Karpas-422 (cell line): ENCODE measurements at regions not wholly inside any gene's neighbourhood (a gene's known extent, or its start where the extent isn't known, plus 50 kb on each side); places are given as distances from the start of the nearest gene placed in this dataset.
A peak's percentile ranks its signal among the peaks of the same experiment; 100 is the strongest.

Experiments
- DNase-seq: peaks from one replicate; pipeline ENCODE4 v3.0.0-alpha.2; 2015
- H2AFZ ChIP-seq: fragments of 200-600 bp; sonication (generic); 2 replicates; pipeline ENCODE4 v1.6.1; 2014; ENCODE audit warnings: antibody characterized with exemption, low read length, mixed read lengths
- H3K27ac ChIP-seq: fragments of 200-600 bp; sonication (generic); 2 replicates; pipeline ENCODE4 v1.5.1; 2014; ENCODE audit warnings: mild to moderate bottlenecking, low read length, moderate library complexity
- H3K27me3 ChIP-seq: fragments of 200-600 bp; sonication (generic); 2 replicates; pipeline ENCODE4 v1.6.1; 2014; ENCODE audit warnings: low read length, mixed read lengths
- H3K36me3 ChIP-seq: fragments of 200-600 bp; sonication (generic); 2 replicates; pipeline ENCODE4 v1.6.1; 2014; ENCODE audit warnings: low read length, mixed read lengths; ENCODE audit not compliant: insufficient read depth
- H3K4me1 ChIP-seq: fragments of 200-600 bp; sonication (generic); 2 replicates; pipeline ENCODE4 v1.6.1; 2014; ENCODE audit warnings: mild to moderate bottlenecking, low read length, mixed read lengths
- H3K4me2 ChIP-seq: fragments of 200-600 bp; sonication (generic); 2 replicates; pipeline ENCODE4 v1.6.1; 2014; ENCODE audit warnings: low read length, low read depth, mild to moderate bottlenecking; ENCODE audit not compliant: poor library complexity, severe bottlenecking
- H3K4me3 ChIP-seq: fragments of 200-600 bp; sonication (generic); 2 replicates; pipeline ENCODE4 v1.5.1; 2014; ENCODE audit warnings: mild to moderate bottlenecking, antibody characterized with exemption, low read length, mixed read lengths
- H3K79me2 ChIP-seq: fragments of 200-600 bp; sonication (generic); 2 replicates; pipeline ENCODE4 v1.6.1; 2014; ENCODE audit warnings: mild to moderate bottlenecking, low read length, mixed read lengths
- H3K9ac ChIP-seq: fragments of 200-600 bp; sonication (generic); 2 replicates; pipeline ENCODE4 v1.6.0; 2014; ENCODE audit warnings: low read length
- H3K9me2 ChIP-seq: fragments of 200-600 bp; sonication (generic), shearing (Covaris generic); replicated peaks from 2 replicates; pipeline ENCODE4 v1.6.0; 2014; ENCODE audit warnings: mild to moderate bottlenecking, low read length, moderate library complexity; ENCODE audit not compliant: insufficient read depth
- H3K9me3 ChIP-seq: fragments of 300-700, 200-600 bp; sonication (generic); 2 replicates; pipeline ENCODE4 v1.6.1; 2014; ENCODE audit warnings: low read length, mixed read lengths
- H4K20me1 ChIP-seq: fragments of 200-600 bp; sonication (generic); 2 replicates; pipeline ENCODE4 v1.6.1; 2014; ENCODE audit warnings: mild to moderate bottlenecking, antibody characterized with exemption, low read length, low read depth; ENCODE audit not compliant: insufficient read depth

GRCh38 chr9:23467276-23467675, 358.8 kb downstream of the ELAVL2 start:
- Histone ChIP-seq H3K4me3 (no peak overlapping the region), H3K27me3 (peaks cover 5% of the 10 kb centered on the region; the same call in 1 of the 2 replicates), H3K36me3 (no peaks in the 10 kb centered on the region), H3K27ac (no peak overlapping the region), H2AFZ (no peak overlapping the region), H3K4me2 (no peak overlapping the region), H3K9me3 (no peaks in the 10 kb centered on the region), H3K9ac (no peak overlapping the region), H3K4me1 (peaks cover 5% of the 10 kb centered on the region), H4K20me1 (no peaks in the 10 kb centered on the region), H3K79me2 (no peaks in the 10 kb centered on the region), H3K9me2 (no peaks in the 10 kb centered on the region)
- DNase-seq: no peak

- no peak for DNase-seq
- H3K9me2 ChIP-seq: no peaks in the 10 kb centered on the region
- H3K9ac ChIP-seq: no peak overlapping the region
- no peaks in the 10 kb centered on the region for H4K20me1 ChIP-seq
- H3K79me2 ChIP-seq: no peaks in the 10 kb centered on the region
- H3K27ac ChIP-seq: no peak overlapping the region
- H3K4me3 ChIP-seq: no peak overlapping the region
- no peak overlapping the region for H2AFZ ChIP-seq
- H3K4me2 ChIP-seq: no peak overlapping the region
- H3K4me1 ChIP-seq: no peaks in the 10 kb centered on the region
- H3K36me3 ChIP-seq: no peaks in the 10 kb centered on the region
- no peaks in the 10 kb centered on the region for H3K9me3 ChIP-seq
- H3K27me3 ChIP-seq: no peaks in the 10 kb centered on the region
Measured at GRCh38 chr9:23477908-23478307, 348.1 kb downstream of the ELAVL2 start.

GRCh38 chr9:23483566-23483965, 342.5 kb downstream of the ELAVL2 start:
- no peaks in the 10 kb centered on the region for H3K9me2 ChIP-seq
- H3K36me3 ChIP-seq: no peaks in the 10 kb centered on the region
- no peak overlapping the region for H3K4me2 ChIP-seq
- no peak overlapping the region for H3K4me3 ChIP-seq
- no peak for DNase-seq
- no peak overlapping the region for H3K9ac ChIP-seq
- H4K20me1 ChIP-seq: no peaks in the 10 kb centered on the region
- no peaks in the 10 kb centered on the region for H3K79me2 ChIP-seq
- H3K27ac ChIP-seq: no peak overlapping the region
- H3K9me3 ChIP-seq: no peaks in the 10 kb centered on the region
- no peak overlapping the region for H2AFZ ChIP-seq
- H3K27me3 ChIP-seq: no peaks in the 10 kb centered on the region
- H3K4me1 ChIP-seq: no peaks in the 10 kb centered on the region

GRCh38 chr9:23492126-23493002, 333.7 kb downstream of the ELAVL2 start:
- Histone ChIP-seq H4K20me1 (no peaks in the 10 kb centered on the region), H3K79me2 (no peaks in the 10 kb centered on the region), H3K4me3 (no peak overlapping the region), H3K27me3 (no peaks in the 10 kb centered on the region), H3K27ac (no peak overlapping the region), H3K4me2 (no peak overlapping the region), H3K9me3 (no peaks in the 10 kb centered on the region), H3K9me2 (no peaks in the 10 kb centered on the region), H3K9ac (no peak overlapping the region), H3K36me3 (no peaks in the 10 kb centered on the region), H2AFZ (no peak overlapping the region), H3K4me1 (peaks cover 9% of the 10 kb centered on the region)
- peak; percentile 84 for DNase-seq

- Histone ChIP-seq H3K9ac (no peak overlapping the region), H3K4me3 (no peak overlapping the region), H4K20me1 (no peaks in the 10 kb centered on the region), H3K4me2 (no peak overlapping the region), H3K4me1 (peaks cover 9% of the 10 kb centered on the region), H2AFZ (no peak overlapping the region), H3K27ac (no peak overlapping the region), H3K9me3 (no peaks in the 10 kb centered on the region), H3K79me2 (no peaks in the 10 kb centered on the region), H3K27me3 (no peaks in the 10 kb centered on the region), H3K9me2 (no peaks in the 10 kb centered on the region), H3K36me3 (no peaks in the 10 kb centered on the region)
- DNase-seq: peak; percentile 31
Measured at GRCh38 chr9:23493219-23493618, 332.8 kb downstream of the ELAVL2 start.

- Histone ChIP-seq H3K27ac (no peak overlapping the region), H2AFZ (no peak overlapping the region), H3K4me1 (peaks cover 9% of the 10 kb centered on the region), H3K4me2 (no peak overlapping the region), H3K9me2 (no peaks in the 10 kb centered on the region), H3K4me3 (no peak overlapping the region), H3K9ac (no peak overlapping the region), H3K9me3 (no peaks in the 10 kb centered on the region), H3K79me2 (no peaks in the 10 kb centered on the region), H4K20me1 (no peaks in the 10 kb centered on the region), H3K27me3 (no peaks in the 10 kb centered on the region), H3K36me3 (no peaks in the 10 kb centered on the region)
- no peak for DNase-seq
Measured at GRCh38 chr9:23496489-23497136, 329.4 kb downstream of the ELAVL2 start.

GRCh38 chr9:23497137-23497504, 328.9 kb downstream of the ELAVL2 start:
- Histone ChIP-seq H3K79me2 (no peaks in the 10 kb centered on the region), H3K9me2 (no peaks in the 10 kb centered on the region), H3K27me3 (no peaks in the 10 kb centered on the region; the same call in 1 of the 2 replicates), H3K9me3 (no peaks in the 10 kb centered on the region), H3K9ac (no peak overlapping the region), H3K4me3 (no peak overlapping the region), H2AFZ (no peak overlapping the region), H3K36me3 (no peaks in the 10 kb centered on the region), H4K20me1 (no peaks in the 10 kb centered on the region), H3K4me2 (no peak overlapping the region), H3K27ac (no peak overlapping the region), H3K4me1 (peaks cover 9% of the 10 kb centered on the region)
- no peak for DNase-seq

- Histone ChIP-seq H3K79me2 (no peaks in the 10 kb centered on the region), H3K9ac (no peak overlapping the region), H3K9me3 (no peaks in the 10 kb centered on the region; the same call in 1 of the 2 replicates), H3K36me3 (no peaks in the 10 kb centered on the region), H3K9me2 (no peaks in the 10 kb centered on the region), H3K4me1 (no peaks in the 10 kb centered on the region), H3K4me2 (no peak overlapping the region), H2AFZ (no peak overlapping the region), H4K20me1 (no peaks in the 10 kb centered on the region), H3K4me3 (no peak overlapping the region), H3K27ac (no peak overlapping the region), H3K27me3 (no peaks in the 10 kb centered on the region; the same call in 1 of the 2 replicates)
- DNase-seq: no peak
Measured at GRCh38 chr9:23502004-23502403, 324.0 kb downstream of the ELAVL2 start.
